GM23338 (cell line): ENCODE measurements at regions not wholly inside any gene's neighbourhood (a gene's known extent, or its start where the extent isn't known, plus 50 kb on each side); places are given as distances from the start of the nearest gene placed in this dataset.
"Not testable (repeated sequence)": the region's sequence is repeated elsewhere in the genome, so short reads cannot be mapped to it uniquely, and the experiment has no call there.

Source experiments
- ATAC-seq: fragments of 200-7000 bp; cut with Tn5 transposase; 3 replicates; pipeline ENCODE4 v1.9.1; 2020
- DNase-seq: peaks from one replicate; pipeline ENCODE4 v3.0.0-alpha.2; 2015; ENCODE audit warnings: low spot score
- H2AFZ ChIP-seq: fragments of 200-600 bp; sonication (generic); 2 replicates; pipeline ENCODE4 v1.8.0; 2016; ENCODE audit warnings: antibody characterized with exemption, mild to moderate bottlenecking, moderate library complexity
- H3F3A ChIP-seq: fragments of 200-600 bp; sonication (generic); replicated peaks from 2 replicates; pipeline ENCODE4 v1.8.0; 2017; ENCODE audit warnings: antibody characterized with exemption, mixed run types, low read depth
- H3K27ac ChIP-seq: fragments of 200-600 bp; sonication (generic); 2 replicates; pipeline ENCODE4 v1.6.1; 2016; ENCODE audit warnings: low read depth
- H3K27me3 ChIP-seq: fragments of 200-600 bp; sonication (generic); 2 replicates; pipeline ENCODE4 v1.8.0; 2016; ENCODE audit warnings: mild to moderate bottlenecking, mixed run types, moderate library complexity; ENCODE audit not compliant: insufficient read depth
- H3K36me3 ChIP-seq: fragments of 200-600 bp; sonication (generic); 2 replicates; pipeline ENCODE4 v1.8.0; 2016; ENCODE audit warnings: mild to moderate bottlenecking; ENCODE audit not compliant: insufficient read depth
- H3K4me1 ChIP-seq: fragments of 200-600 bp; sonication (generic); 2 replicates; pipeline ENCODE4 v1.8.0; 2016; ENCODE audit warnings: mild to moderate bottlenecking, moderate library complexity; ENCODE audit not compliant: insufficient read depth
- H3K4me2 ChIP-seq: fragments of 200-600 bp; sonication (generic); 2 replicates; pipeline ENCODE4 v1.7.1; 2017; ENCODE audit warnings: mixed run types
- H3K4me3 ChIP-seq: fragments of 200-600 bp; sonication (generic); 2 replicates; pipeline ENCODE4 v1.6.1; 2016; ENCODE audit warnings: mixed run types
- H3K79me2 ChIP-seq: fragments of 200-600 bp; sonication (generic); replicated peaks from 2 replicates; pipeline ENCODE4 v1.8.0; 2017; ENCODE audit warnings: mild to moderate bottlenecking; ENCODE audit not compliant: insufficient read depth
- H3K9me2 ChIP-seq: fragments of 200-600 bp; sonication (generic); 2 replicates; pipeline ENCODE4 v1.8.0; 2017; ENCODE audit not compliant: insufficient read depth
- H4K20me1 ChIP-seq: fragments of 200-600 bp; sonication (generic); replicated peaks from 2 replicates; pipeline ENCODE4 v1.8.0; 2017; ENCODE audit warnings: mild to moderate bottlenecking; ENCODE audit not compliant: insufficient read depth
- H3K27ac Mint-ChIP-seq: 2 replicates; pipeline ENCODE4 v1.8.0; 2020; ENCODE audit warnings: inconsistent platforms, mild to moderate bottlenecking, moderate library complexity, mixed read lengths
- H3K27me3 Mint-ChIP-seq: 3 replicates; pipeline ENCODE4 v1.8.0; 2022; ENCODE audit warnings: low read depth, mild to moderate bottlenecking, moderate library complexity, mixed read lengths, inconsistent platforms; ENCODE audit not compliant: insufficient read depth, poor library complexity
- H3K36me3 Mint-ChIP-seq: 3 replicates; pipeline ENCODE4 v1.8.0; 2021; ENCODE audit warnings: low read depth, mild to moderate bottlenecking, inconsistent platforms, moderate library complexity, mixed read lengths
- H3K4me1 Mint-ChIP-seq: 3 replicates; pipeline ENCODE4 v1.8.0; 2020; ENCODE audit warnings: mild to moderate bottlenecking, inconsistent platforms, mixed read lengths
- H3K4me3 Mint-ChIP-seq: 3 replicates; pipeline ENCODE4 v1.8.0; 2021; ENCODE audit warnings: moderate library complexity, mild to moderate bottlenecking, inconsistent platforms, mixed read lengths
- H3K9me3 Mint-ChIP-seq: 3 replicates; pipeline ENCODE4 v1.8.0; 2020; ENCODE audit warnings: moderate library complexity, mild to moderate bottlenecking, inconsistent platforms, mixed read lengths
- CREB1 ChIP-seq: fragments of 250-450 bp; sonication (Bioruptor Pico); IDR thresholded peaks from 2 replicates; pipeline ENCODE4 v1.5.0; 2020; ENCODE audit warnings: low read depth, mild to moderate bottlenecking, moderate library complexity
- ETS1 ChIP-seq: IDR thresholded peaks from 2 replicates; pipeline ENCODE4 v1.6.1; 2016; ENCODE audit warnings: antibody characterized with exemption
- EZH2 ChIP-seq: fragments of 200-600 bp; sonication (generic); IDR thresholded peaks from one replicate; pipeline ENCODE4 v1.8.0; 2017; ENCODE audit warnings: antibody characterized with exemption, mild to moderate bottlenecking, low read depth; ENCODE audit not compliant: unreplicated experiment
- EZH2phosphoT487 ChIP-seq: fragments of 200-600 bp; sonication (generic); IDR thresholded peaks from one replicate; pipeline ENCODE4 v1.8.1; 2018; ENCODE audit warnings: antibody characterized with exemption; ENCODE audit not compliant: unreplicated experiment
- JUNB ChIP-seq: IDR thresholded peaks from one replicate; pipeline ENCODE4 v1.6.1; 2016; ENCODE audit warnings: antibody characterized with exemption; ENCODE audit not compliant: unreplicated experiment
- STAT1 ChIP-seq: IDR thresholded peaks from one replicate; pipeline ENCODE4 v1.6.1; 2016; ENCODE audit warnings: antibody characterized with exemption; ENCODE audit not compliant: unreplicated experiment
- ZNF114 ChIP-seq: fragments of 250-450 bp; sonication (Bioruptor Pico); IDR thresholded peaks from 2 replicates; pipeline ENCODE4 v1.5.0; 2020; ENCODE audit warnings: mild to moderate bottlenecking, moderate library complexity
- ZNF331 ChIP-seq: fragments of 250-450 bp; sonication (Bioruptor Pico); IDR thresholded peaks from 2 replicates; pipeline ENCODE4 v1.5.0; 2020; ENCODE audit warnings: low read depth, mild to moderate bottlenecking, moderate library complexity
- ZNF462 ChIP-seq: fragments of 250-450 bp; sonication (Bioruptor Pico); IDR thresholded peaks from 2 replicates; pipeline ENCODE4 v1.5.0; 2020; ENCODE audit warnings: mild to moderate bottlenecking, moderate library complexity

GRCh38 chr10:52400562-52400961, 86.5 kb downstream of the DKK1 start:
- DNase-seq = no peak
- no peak overlapping the region for H3K27ac ChIP-seq

GRCh38 chr10:52403801-52404200, 89.7 kb downstream of the DKK1 start:
- not testable (repeated sequence) for H3K9me2 ChIP-seq, H3K36me3 ChIP-seq, H3K4me1 Mint-ChIP-seq, H3K9me3 Mint-ChIP-seq, H3K27me3 Mint-ChIP-seq, H3K27ac ChIP-seq, H2AFZ ChIP-seq, H3K4me2 ChIP-seq, H3K27me3 ChIP-seq, H3K4me3 ChIP-seq, H3K79me2 ChIP-seq, H3F3A ChIP-seq, H3K27ac Mint-ChIP-seq, H3K36me3 Mint-ChIP-seq, ATAC-seq, DNase-seq, H3K4me1 ChIP-seq, H4K20me1 ChIP-seq, H3K4me3 Mint-ChIP-seq

More at GRCh38 chr10:52400562-52400961, 86.5 kb downstream of the DKK1 start:
- H3K4me3 ChIP-seq = no peak overlapping the region
- no peaks in the 10 kb centered on the region for H3K36me3 ChIP-seq
- H3K79me2 ChIP-seq = no peaks in the 10 kb centered on the region
- no peaks in the 10 kb centered on the region for H3F3A ChIP-seq
- Mint-ChIP-seq H3K27ac (no peak overlapping the region), H3K9me3 (peaks cover 3% of the 10 kb centered on the region), H3K36me3 (no peaks in the 10 kb centered on the region), H3K4me3 (no peak overlapping the region), H3K4me1 (no peaks in the 10 kb centered on the region), H3K27me3 (no peaks in the 10 kb centered on the region)
- 0 out of 2 replicates have a peak, but pooled peaks cover 8% of the 10 kb centered on the region for H3K9me2 ChIP-seq
- TF ChIP-seq EZH2phosphoT487 (no peak), JUNB (no peak), ZNF462 (CRISPR knock-in tag) (no peak), ZNF114 (CRISPR knock-in tag) (no peak), STAT1 (no peak), ZNF331 (CRISPR knock-in tag) (no peak), CREB1 (CRISPR knock-in tag) (no peak), ETS1 (no peak), EZH2 (no peak)
- no peaks in the 10 kb centered on the region for H3K27me3 ChIP-seq
- H4K20me1 ChIP-seq = no peaks in the 10 kb centered on the region
- no peak overlapping the region for H2AFZ ChIP-seq
- no peak for ATAC-seq
- no peak overlapping the region for H3K4me2 ChIP-seq
- no peaks in the 10 kb centered on the region for H3K4me1 ChIP-seq
